Osteoblast (primary cell): ENCODE measurements at regions not wholly inside any gene's neighbourhood (a gene's known extent, or its start where the extent isn't known, plus 50 kb on each side); places are given as distances from the start of the nearest gene placed in this dataset.

Experiments
- DNase-seq: peaks from one replicate; pipeline ENCODE4 v3.0.0; 2011; ENCODE audit warnings: low spot score, mixed read lengths; ENCODE audit not compliant: insufficient read length; ENCODE audit errors: missing footprints
- H2AFZ ChIP-seq: 2 replicates; pipeline ENCODE4 v1.6.0; 2011; ENCODE audit warnings: mild to moderate bottlenecking, low read length
- H3K27ac ChIP-seq: 2 replicates; pipeline ENCODE4 v1.5.1; 2011; ENCODE audit warnings: mild to moderate bottlenecking, low read depth, low read length, moderate library complexity
- H3K27me3 ChIP-seq: 2 replicates; pipeline ENCODE4 v1.6.0; 2012; ENCODE audit warnings: mild to moderate bottlenecking, control low read depth, inconsistent platforms, low read length, moderate library complexity; ENCODE audit not compliant: insufficient read depth
- H3K36me3 ChIP-seq: 2 replicates; pipeline ENCODE4 v1.5.1; 2011; ENCODE audit warnings: mild to moderate bottlenecking, low read length, control low read depth, moderate library complexity; ENCODE audit not compliant: insufficient read depth
- H3K4me1 ChIP-seq: 2 replicates; pipeline ENCODE4 v1.5.1; 2011; ENCODE audit warnings: mild to moderate bottlenecking, low read length, control low read depth, moderate library complexity; ENCODE audit not compliant: insufficient read depth
- H3K4me2 ChIP-seq: 2 replicates; pipeline ENCODE4 v1.6.0; 2011; ENCODE audit warnings: mild to moderate bottlenecking, low read length; ENCODE audit not compliant: insufficient read depth
- H3K4me3 ChIP-seq: fragments of 200-600 bp; sonication (generic); 3 replicates; pipeline ENCODE4 v1.5.1; 2012; ENCODE audit warnings: mild to moderate bottlenecking, low read length, inconsistent platforms; ENCODE audit not compliant: insufficient read depth
- H3K79me2 ChIP-seq: 2 replicates; pipeline ENCODE4 v1.6.0; 2012; ENCODE audit warnings: mild to moderate bottlenecking, low read length, control low read depth, inconsistent platforms; ENCODE audit not compliant: insufficient read depth
- H3K9me3 ChIP-seq: 2 replicates; pipeline ENCODE4 v1.5.1; 2011; ENCODE audit warnings: low read depth, low read length, control low read depth
- H4K20me1 ChIP-seq: 2 replicates; pipeline ENCODE4 v1.6.0; 2012; ENCODE audit warnings: mild to moderate bottlenecking, low read length, control low read depth; ENCODE audit not compliant: insufficient read depth
- CTCF ChIP-seq: IDR thresholded peaks from 2 replicates; pipeline ENCODE4 v1.5.1; 2011; ENCODE audit warnings: mild to moderate bottlenecking, low read depth, low read length, moderate library complexity; ENCODE audit errors: extremely low read depth

- no peak for DNase-seq
- no peaks in the 10 kb centered on the region for H3K4me1 ChIP-seq
- TF ChIP-seq CTCF, result no peak
- H3K27me3 ChIP-seq, result no peaks in the 10 kb centered on the region
- H3K9me3 ChIP-seq, result no peaks in the 10 kb centered on the region
- H3K4me3 ChIP-seq, result no peak overlapping the region
- no peak overlapping the region for H3K27ac ChIP-seq
- H2AFZ ChIP-seq, result no peak overlapping the region
- no peaks in the 10 kb centered on the region for H3K36me3 ChIP-seq
- H4K20me1 ChIP-seq, result no peaks in the 10 kb centered on the region
- no peaks in the 10 kb centered on the region for H3K79me2 ChIP-seq
- no peak overlapping the region for H3K4me2 ChIP-seq
Observed at GRCh38 chr11:29353833-29354232, 663.0 kb downstream of the KCNA4 start.

DNA sequence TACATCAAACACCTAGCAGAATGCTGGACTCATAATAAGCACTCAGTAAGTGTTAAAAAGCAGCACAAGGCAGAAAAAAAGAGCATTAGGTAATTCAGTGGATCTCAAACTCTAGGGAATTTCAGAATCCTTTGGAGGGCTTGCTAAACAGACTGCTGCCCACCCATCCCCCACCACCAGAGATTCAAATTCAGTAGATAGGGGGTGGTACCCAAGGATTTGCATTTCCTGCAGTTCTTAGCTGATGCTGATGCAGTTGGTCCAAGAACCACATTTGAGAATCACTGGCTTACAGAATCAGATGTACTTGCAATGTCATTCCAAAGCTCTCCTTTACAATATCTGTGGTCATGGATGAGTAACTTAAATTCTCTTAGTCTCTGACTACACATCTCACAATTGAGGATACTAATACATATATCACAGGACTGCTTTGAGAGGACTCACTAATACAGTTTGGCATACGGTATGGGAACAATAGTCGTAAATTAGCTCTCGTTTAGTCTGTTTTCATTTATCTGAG lies 664.5 kb downstream of the KCNA4 start:
- Histone ChIP-seq H3K4me2 (no peak overlapping the region), H3K4me1 (no peaks in the 10 kb centered on the region), H3K36me3 (no peaks in the 10 kb centered on the region), H4K20me1 (no peaks in the 10 kb centered on the region), H2AFZ (no peak overlapping the region), H3K4me3 (no peak overlapping the region), H3K79me2 (no peaks in the 10 kb centered on the region), H3K27ac (no peak overlapping the region), H3K27me3 (no peaks in the 10 kb centered on the region), H3K9me3 (no peaks in the 10 kb centered on the region)
- TF ChIP-seq CTCF, result no peak
- no peak for DNase-seq

DNA sequence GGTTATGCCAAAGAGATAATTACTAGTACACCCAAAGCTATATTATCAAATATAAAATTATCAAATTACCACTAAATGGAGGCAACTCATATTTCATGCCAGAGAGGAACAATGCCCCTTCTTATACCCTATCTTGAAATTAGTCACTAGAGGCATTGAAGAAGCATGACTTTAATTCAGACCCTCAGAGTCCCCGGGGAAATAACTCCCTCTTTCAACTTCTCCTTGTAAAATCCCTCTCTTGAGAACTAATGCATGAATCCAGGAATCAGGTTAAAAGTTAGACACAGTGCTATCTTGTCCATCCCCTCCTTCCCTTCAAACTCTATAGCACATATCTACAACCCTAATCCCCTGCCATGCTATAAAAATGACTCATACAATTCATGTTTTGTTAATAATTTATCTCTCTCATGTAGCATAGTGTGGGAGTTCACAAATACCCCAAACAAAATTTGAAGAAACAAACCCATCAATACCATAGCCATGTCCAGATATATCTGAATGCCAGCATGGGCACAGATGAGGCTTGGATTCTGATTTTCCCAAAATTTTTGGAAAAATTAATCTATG lies 665.4 kb downstream of the KCNA4 start:
- no peaks in the 10 kb centered on the region for H3K4me1 ChIP-seq
- no peak overlapping the region for H3K4me2 ChIP-seq
- H3K27me3 ChIP-seq, result no peaks in the 10 kb centered on the region
- no peak overlapping the region for H2AFZ ChIP-seq
- H3K36me3 ChIP-seq, result no peaks in the 10 kb centered on the region
- H4K20me1 ChIP-seq, result no peaks in the 10 kb centered on the region
- TF ChIP-seq CTCF, result no peak
- no peak overlapping the region for H3K27ac ChIP-seq
- no peak for DNase-seq
- no peaks in the 10 kb centered on the region for H3K79me2 ChIP-seq
- no peak overlapping the region for H3K4me3 ChIP-seq
- H3K9me3 ChIP-seq, result no peaks in the 10 kb centered on the region

DNA sequence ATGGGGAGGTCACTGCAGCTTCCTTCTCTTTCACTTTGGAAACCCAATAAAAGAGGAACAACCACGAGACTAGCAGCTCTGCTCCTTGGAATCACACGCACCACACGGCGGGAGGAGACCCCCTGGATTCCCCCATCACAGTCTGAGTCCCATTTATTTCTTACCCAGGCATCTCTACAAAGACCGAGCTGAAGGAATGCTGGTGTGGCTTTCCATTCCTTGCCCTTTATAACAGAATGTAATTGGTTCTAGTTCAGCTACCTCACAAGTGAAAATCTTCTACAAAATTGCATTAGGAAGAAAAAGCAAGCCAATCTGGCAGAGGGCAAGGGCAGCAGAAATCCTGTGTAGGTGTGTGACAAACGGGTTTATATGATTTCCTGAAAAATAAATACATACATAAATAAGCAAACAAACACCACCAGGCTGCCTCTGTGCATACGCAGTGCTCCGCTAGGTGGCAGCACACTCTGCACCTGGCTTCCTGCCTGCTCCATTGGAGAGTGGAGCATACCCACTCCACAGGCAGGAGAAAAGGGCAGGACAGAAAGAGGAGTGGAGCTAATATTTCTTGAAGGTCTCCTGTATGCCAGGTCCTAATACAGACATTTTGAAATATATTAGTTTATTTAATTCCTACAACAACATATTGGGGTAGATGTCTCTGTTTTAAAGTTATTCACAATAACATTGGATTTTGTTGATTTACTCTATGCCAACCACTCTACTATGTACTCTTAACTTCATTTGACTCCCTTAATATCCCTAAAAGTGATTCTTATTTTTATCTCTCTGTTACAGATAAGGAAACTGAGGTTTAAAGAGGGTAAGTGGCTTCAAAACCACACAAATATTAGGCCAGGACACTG lies 673.1 kb downstream of the KCNA4 start:
- Histone ChIP-seq H3K27me3 (no peaks in the 10 kb centered on the region), H3K27ac (no peak overlapping the region), H3K4me2 (peak overlapping the region; percentile 61), H3K4me1 (no peaks in the 10 kb centered on the region), H3K4me3 (peak overlapping the region; percentile 48), H3K36me3 (no peaks in the 10 kb centered on the region), H2AFZ (peak overlapping the region; percentile 74), H3K79me2 (no peaks in the 10 kb centered on the region), H4K20me1 (no peaks in the 10 kb centered on the region), H3K9me3 (no peaks in the 10 kb centered on the region)
- DNase-seq, result no peak
- TF ChIP-seq CTCF, result no peak
